AG04449 (cell line): ENCODE measurements at regions not wholly inside any gene's neighbourhood (a gene's known extent, or its start where the extent isn't known, plus 50 kb on each side); places are given as distances from the start of the nearest gene placed in this dataset.

Experiments used
- CTCF ChIA-PET: fragments of 350-600 bp; formaldehyde crosslinking; extraction: SDS; loops from one replicate; lab custom pipeline; 2021; ENCODE audit warnings: antibody characterized with exemption; lab: Yijun Ruan, JAX
- POLR2A ChIA-PET: fragments of 400-600, 350-600 bp; formaldehyde crosslinking; extraction: SDS; loops from one replicate; lab custom pipeline; 2020; ENCODE audit warnings: antibody characterized with exemption, inconsistent platforms; lab: Yijun Ruan, JAX
- DNase-seq: peaks from one replicate; pipeline ENCODE4 v3.0.0-alpha.2; 2010; ENCODE audit warnings: low read depth, low spot score
- H3K4me3 ChIP-seq: 2 replicates; pipeline ENCODE4 v1.5.1; 2011; ENCODE audit warnings: low read depth, mild to moderate bottlenecking, control low read depth, low read length
- TF ChIP-seq, protein P1 (sequence below): IDR thresholded peaks from one replicate; pipeline ENCODE4 v1.5.1; 2011; ENCODE audit warnings: mild to moderate bottlenecking, moderate library complexity, low read length, control low read depth, inconsistent platforms; ENCODE audit not compliant: insufficient read depth; ENCODE audit errors: missing control alignments

DNA sequence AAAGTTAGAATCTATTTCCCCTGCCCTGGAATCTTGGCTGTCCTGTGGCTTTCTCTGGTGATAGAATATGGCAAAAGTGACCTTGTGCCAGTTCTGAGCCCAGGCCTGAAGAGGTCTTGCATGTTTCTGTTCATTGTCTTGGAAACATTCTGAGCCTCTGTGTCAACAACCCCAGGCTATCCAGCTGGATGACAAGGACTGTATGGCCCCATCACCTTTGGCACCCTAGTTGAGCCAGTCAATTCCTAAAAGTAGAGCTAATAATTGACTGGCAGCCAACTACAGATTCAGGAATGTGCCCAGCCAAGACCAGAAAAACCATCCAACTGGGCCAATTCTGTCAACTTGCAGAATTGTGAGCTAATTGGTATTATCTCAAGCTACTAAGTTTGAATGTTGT lies 514.1 kb upstream of the LARGE1 start:
- H3K4me3 ChIP-seq = no peak overlapping the region
- DNase-seq = no peak
- POLR2A ChIA-PET = no interaction called here
- CTCF ChIA-PET = no interaction called here
- TF ChIP-seq, protein P1, sequence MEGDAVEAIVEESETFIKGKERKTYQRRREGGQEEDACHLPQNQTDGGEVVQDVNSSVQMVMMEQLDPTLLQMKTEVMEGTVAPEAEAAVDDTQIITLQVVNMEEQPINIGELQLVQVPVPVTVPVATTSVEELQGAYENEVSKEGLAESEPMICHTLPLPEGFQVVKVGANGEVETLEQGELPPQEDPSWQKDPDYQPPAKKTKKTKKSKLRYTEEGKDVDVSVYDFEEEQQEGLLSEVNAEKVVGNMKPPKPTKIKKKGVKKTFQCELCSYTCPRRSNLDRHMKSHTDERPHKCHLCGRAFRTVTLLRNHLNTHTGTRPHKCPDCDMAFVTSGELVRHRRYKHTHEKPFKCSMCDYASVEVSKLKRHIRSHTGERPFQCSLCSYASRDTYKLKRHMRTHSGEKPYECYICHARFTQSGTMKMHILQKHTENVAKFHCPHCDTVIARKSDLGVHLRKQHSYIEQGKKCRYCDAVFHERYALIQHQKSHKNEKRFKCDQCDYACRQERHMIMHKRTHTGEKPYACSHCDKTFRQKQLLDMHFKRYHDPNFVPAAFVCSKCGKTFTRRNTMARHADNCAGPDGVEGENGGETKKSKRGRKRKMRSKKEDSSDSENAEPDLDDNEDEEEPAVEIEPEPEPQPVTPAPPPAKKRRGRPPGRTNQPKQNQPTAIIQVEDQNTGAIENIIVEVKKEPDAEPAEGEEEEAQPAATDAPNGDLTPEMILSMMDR = no peak

DNA sequence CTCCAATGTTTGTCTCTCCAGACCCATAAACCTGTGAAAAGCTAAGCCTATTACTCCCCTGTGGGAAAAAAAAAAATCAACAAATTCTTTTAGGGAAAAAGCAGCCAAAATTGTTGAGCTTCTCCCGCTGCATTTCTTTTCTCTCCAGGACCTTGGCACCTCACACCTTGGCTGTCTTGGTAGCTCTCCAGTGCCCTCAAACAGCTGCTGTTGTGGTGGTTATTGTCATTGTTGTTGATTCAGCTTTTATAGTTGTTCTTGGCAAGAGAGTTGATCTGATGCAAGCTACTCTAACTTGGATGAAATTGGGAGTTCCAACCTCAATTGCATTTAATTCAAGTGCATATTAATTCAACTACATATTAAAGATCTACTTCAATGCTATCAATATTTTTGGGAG lies 516.9 kb upstream of the LARGE1 start:
- POLR2A ChIA-PET = no interaction called here
- H3K4me3 ChIP-seq = no peak overlapping the region
- DNase-seq = no peak
- CTCF ChIA-PET = no interaction called here
- TF ChIP-seq, protein P1 = no peak

DNA sequence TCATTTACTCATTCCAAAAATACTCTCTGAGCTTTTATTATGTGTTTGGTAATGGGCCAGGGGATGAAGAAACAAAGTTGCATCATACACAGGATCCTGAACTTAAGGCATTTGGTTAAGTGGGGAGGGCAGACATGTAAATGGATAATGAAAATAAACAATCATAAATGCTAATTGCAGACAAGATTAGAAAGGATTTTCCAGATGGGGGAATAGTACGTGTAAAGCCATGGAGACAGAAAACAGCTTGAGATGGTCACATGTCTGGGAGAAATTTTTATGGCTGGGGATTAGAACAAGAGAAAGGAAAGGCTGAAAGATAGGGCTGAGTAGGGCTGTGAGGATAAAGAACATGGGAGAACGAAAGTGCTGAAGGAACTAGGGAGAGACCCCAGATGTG lies 534.3 kb upstream of the LARGE1 start:
- ChIA-PET CTCF (no interaction called here), POLR2A (no interaction called here)
- TF ChIP-seq, protein P1 = no peak
- no peak for DNase-seq
- no peak overlapping the region for H3K4me3 ChIP-seq

DNA sequence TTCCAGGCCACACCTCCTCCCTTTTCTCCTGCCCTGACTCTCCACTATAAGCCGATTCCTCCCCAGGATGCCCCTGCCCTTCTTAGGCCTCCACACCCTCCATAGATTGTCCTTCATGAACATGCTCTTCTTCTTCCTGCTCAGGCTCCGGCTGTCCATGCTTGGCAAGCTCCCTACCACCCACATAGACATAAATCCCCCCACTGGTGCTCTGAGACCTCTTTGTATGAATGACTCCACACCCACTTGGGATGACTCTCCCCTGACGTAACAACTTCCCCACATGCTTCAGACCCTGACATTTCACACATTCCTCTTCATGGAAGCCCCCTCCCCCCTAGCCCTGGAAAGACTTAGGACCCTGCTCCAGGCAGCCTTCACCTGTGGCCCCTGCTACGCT lies 542.5 kb upstream of the LARGE1 start:
- CTCF ChIA-PET = no interaction called here

DNA sequence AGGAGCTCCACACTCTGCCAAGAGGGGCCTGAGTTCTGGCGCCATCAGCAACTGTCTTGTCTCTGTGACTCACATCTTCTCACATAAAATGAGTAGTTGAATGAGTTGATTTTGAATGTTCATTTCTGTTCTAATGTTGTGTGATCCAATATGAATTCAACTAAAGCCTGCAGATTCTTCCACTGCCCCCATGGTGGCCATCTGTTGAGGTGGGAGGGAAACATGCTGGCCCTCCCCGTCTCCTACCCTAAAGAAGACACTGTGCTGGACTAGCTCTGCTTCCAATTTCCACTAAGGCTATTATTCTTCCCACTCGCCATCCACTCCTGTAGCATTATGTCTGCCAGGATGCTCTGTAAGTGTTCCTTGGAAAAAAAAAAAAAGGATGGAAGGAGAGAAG lies 555.6 kb upstream of the LARGE1 start:
- TF ChIP-seq, protein P1 = no peak
- POLR2A ChIA-PET = no interaction called here
- CTCF ChIA-PET = no interaction called here
- H3K4me3 ChIP-seq = no peak overlapping the region
- DNase-seq = no peak

More for the DNA sequence above, 542.5 kb upstream of the LARGE1 start:
- TF ChIP-seq, protein P1 = no peak
- H3K4me3 ChIP-seq = no peak overlapping the region
- POLR2A ChIA-PET = no interaction called here
- DNase-seq = no peak

DNA sequence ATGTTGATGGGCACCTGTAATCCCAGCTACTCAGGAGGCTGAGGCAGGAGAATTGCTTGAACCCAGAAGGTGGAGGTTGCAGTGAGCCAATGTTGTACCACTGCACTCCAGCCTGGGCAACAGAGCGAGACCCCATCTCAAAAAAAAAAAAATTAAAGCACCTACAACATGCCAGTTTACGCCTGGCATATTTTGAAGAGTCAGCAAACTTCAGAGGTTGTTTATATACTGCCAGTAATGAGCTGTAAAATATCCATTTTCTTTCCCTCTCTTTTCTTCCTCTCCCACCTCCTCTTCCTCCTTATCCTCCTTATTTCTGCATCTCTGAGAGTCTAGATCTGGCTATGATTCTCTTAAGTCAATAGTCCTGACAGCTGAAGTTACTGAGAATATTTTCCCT lies 556.5 kb upstream of the LARGE1 start:
- TF ChIP-seq, protein P1 = no peak

More for the DNA sequence above, 556.5 kb upstream of the LARGE1 start:
- ChIA-PET CTCF (no interaction called here), POLR2A (no interaction called here)
- no peak overlapping the region for H3K4me3 ChIP-seq
- DNase-seq = no peak
